ENCODE measurements at regions not wholly inside any gene's neighbourhood (a gene's known extent, or its start where the extent isn't known, plus 50 kb on each side); places are given as distances from the start of the nearest gene placed in this dataset.

- H3K79me2 ChIP-seq (ENCODE audit: control insufficient read depth, low read length), result no peaks in the 10 kb centered on the region
- H3K36me3 ChIP-seq (ENCODE audit: control insufficient read depth, low read length), result no peaks in the 10 kb centered on the region
- no peaks in the 10 kb centered on the region; the same call in 1 of the 2 replicates for H3K9me3 ChIP-seq (ENCODE audit: control insufficient read depth, insufficient read depth, low read length)
- TF ChIP-seq CTCF (IDR thresholded peaks at IDR 0.05; ENCODE audit: low read depth, low read length, poor library complexity, severe bottlenecking) (no peak), EZH2phosphoT487 (IDR thresholded peaks at IDR 0.05; ENCODE audit: borderline replicate concordance, low read length) (no peak)
- H3K9me2 ChIP-seq (replicated peaks; ENCODE audit: control insufficient read depth, low read length), result no peaks in the 10 kb centered on the region
- H4K20me1 ChIP-seq (ENCODE audit: control insufficient read depth, insufficient read depth, low read depth, low read length), result no peaks in the 10 kb centered on the region
- H3K4me3 ChIP-seq (ENCODE audit: low read length), result no peak overlapping the region
- H3K4me1 ChIP-seq (ENCODE audit: control insufficient read depth, low read length), result no peaks in the 10 kb centered on the region
- H3K27me3 ChIP-seq (ENCODE audit: control insufficient read depth, low read length), result no peaks in the 10 kb centered on the region
- no peaks in the 10 kb centered on the region for H3F3A ChIP-seq (ENCODE audit: control insufficient read depth, insufficient read depth)
- no peak overlapping the region for H3K4me2 ChIP-seq (ENCODE audit: low read length)
- H3K27ac ChIP-seq (ENCODE audit: low read depth, low read length), result no peak overlapping the region
Observed at GRCh38 chr2:21860907-21861306, 737.1 kb downstream of the TDRD15 start.

- Histone ChIP-seq H3K36me3 (ENCODE audit: control insufficient read depth, low read length) (no peaks in the 10 kb centered on the region), H3K4me2 (ENCODE audit: low read length) (no peak overlapping the region), H3K9me2 (replicated peaks; ENCODE audit: control insufficient read depth, low read length) (no peaks in the 10 kb centered on the region), H3K79me2 (ENCODE audit: control insufficient read depth, low read length) (no peaks in the 10 kb centered on the region), H3K27me3 (ENCODE audit: control insufficient read depth, low read length) (no peaks in the 10 kb centered on the region), H3K4me3 (ENCODE audit: low read length) (no peak overlapping the region), H4K20me1 (ENCODE audit: control insufficient read depth, insufficient read depth, low read depth, low read length) (no peaks in the 10 kb centered on the region), H3F3A (ENCODE audit: control insufficient read depth, insufficient read depth) (no peaks in the 10 kb centered on the region), H3K4me1 (ENCODE audit: control insufficient read depth, low read length) (no peaks in the 10 kb centered on the region), H3K27ac (ENCODE audit: low read depth, low read length) (no peak overlapping the region), H3K9me3 (ENCODE audit: control insufficient read depth, insufficient read depth, low read length) (no peaks in the 10 kb centered on the region)
- TF ChIP-seq EZH2phosphoT487 (IDR thresholded peaks at IDR 0.05; ENCODE audit: borderline replicate concordance, low read length) (no peak), CTCF (IDR thresholded peaks at IDR 0.05; ENCODE audit: low read depth, low read length, poor library complexity, severe bottlenecking) (no peak)
Observed at GRCh38 chr2:21866316-21866715, 742.5 kb downstream of the TDRD15 start.

GRCh38 chr2:21887881-21888280 is 764.1 kb downstream of the TDRD15 start:
- Histone ChIP-seq H3K4me2 (ENCODE audit: low read length) (no peak overlapping the region), H3K4me3 (ENCODE audit: low read length) (no peak overlapping the region), H4K20me1 (ENCODE audit: control insufficient read depth, insufficient read depth, low read depth, low read length) (no peaks in the 10 kb centered on the region), H3K27me3 (ENCODE audit: control insufficient read depth, low read length) (no peaks in the 10 kb centered on the region), H3K9me2 (replicated peaks; ENCODE audit: control insufficient read depth, low read length) (no peaks in the 10 kb centered on the region; the same call in 1 of the 2 replicates), H3K9me3 (ENCODE audit: control insufficient read depth, insufficient read depth, low read length) (no peaks in the 10 kb centered on the region; the same call in 1 of the 2 replicates), H3K36me3 (ENCODE audit: control insufficient read depth, low read length) (no peaks in the 10 kb centered on the region), H3K4me1 (ENCODE audit: control insufficient read depth, low read length) (no peaks in the 10 kb centered on the region), H3K79me2 (ENCODE audit: control insufficient read depth, low read length) (no peaks in the 10 kb centered on the region), H3F3A (ENCODE audit: control insufficient read depth, insufficient read depth) (no peaks in the 10 kb centered on the region), H3K27ac (ENCODE audit: low read depth, low read length) (no peak overlapping the region)
- no peak for TF ChIP-seq EZH2phosphoT487 (IDR thresholded peaks at IDR 0.05; ENCODE audit: borderline replicate concordance, low read length)
- no peak for TF ChIP-seq CTCF (IDR thresholded peaks at IDR 0.05; ENCODE audit: low read depth, low read length, poor library complexity, severe bottlenecking)
